ENCODE measurements at regions not wholly inside any gene's neighbourhood (a gene's known extent, or its start where the extent isn't known, plus 50 kb on each side); places are given as distances from the start of the nearest gene placed in this dataset.

- in situ Hi-C loops (cut with HindIII; ENCODE audit: low pct_unique_long_range_greater_than_20kb, low sequenced_read_pairs) = no loop called here
- DNase-seq (ENCODE audit: low read depth in 1 of 2, low spot score in 1 of 2) = no peak
- no peak for TF ChIP-seq JUND (IDR thresholded peaks at IDR 0.05; ENCODE audit: low read depth)
These were observed 271.6 kb upstream of the TNRC6C start for GRCh38 chr17:77686903-77687302.

DNA sequence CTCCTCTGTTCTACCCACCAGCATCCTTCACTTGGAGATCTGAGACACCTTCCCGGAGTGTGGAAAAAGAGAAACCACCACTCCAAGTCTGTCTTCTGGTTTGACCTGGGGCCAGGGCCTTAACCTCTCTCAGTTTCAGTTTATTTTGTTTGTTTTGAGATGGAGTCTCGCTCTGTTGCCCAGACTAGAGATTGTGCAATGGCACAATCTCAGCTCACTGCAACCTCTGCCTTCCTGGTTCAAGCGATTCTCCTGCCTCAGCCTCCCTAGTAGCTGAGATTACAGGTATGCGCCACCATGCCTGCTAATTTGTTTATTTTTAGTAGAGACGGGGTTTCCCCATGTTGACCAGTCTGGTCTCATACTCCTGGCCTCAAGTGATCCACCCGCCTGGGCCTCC lies 271.1 kb upstream of the TNRC6C start:
- TF ChIP-seq JUND (IDR thresholded peaks at IDR 0.05; ENCODE audit: low read depth) = no peak
- DNase-seq (ENCODE audit: low read depth in 1 of 2, low spot score in 1 of 2) = no peak
- in situ Hi-C loops (cut with HindIII; ENCODE audit: low pct_unique_long_range_greater_than_20kb, low sequenced_read_pairs) = no loop called here

DNA sequence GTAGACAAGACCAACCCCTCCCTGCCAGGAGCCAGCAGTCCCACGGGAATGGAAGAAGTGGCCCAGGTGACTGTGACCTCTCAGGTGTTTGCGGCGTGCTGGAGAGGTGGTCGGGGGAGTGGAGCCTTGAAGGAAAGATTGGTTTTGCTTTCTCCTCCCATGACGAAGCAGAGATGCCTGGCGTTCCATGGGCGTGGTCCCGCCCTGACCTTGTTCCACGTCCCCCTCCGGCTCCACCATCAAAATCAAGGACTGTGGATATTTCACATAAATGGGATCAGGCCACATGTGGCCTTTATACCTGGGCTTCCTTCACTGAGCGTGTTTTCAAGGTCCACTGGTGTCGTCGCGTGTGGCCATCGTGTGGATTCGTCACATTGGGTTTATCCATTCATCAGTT lies 270.6 kb upstream of the TNRC6C start:
- no peak for TF ChIP-seq JUND (IDR thresholded peaks at IDR 0.05; ENCODE audit: low read depth)
- in situ Hi-C loops (cut with HindIII; ENCODE audit: low pct_unique_long_range_greater_than_20kb, low sequenced_read_pairs) = no loop called here

GRCh38 chr17:77688369-77688768 lies 270.1 kb upstream of the TNRC6C start:
- in situ Hi-C loops (cut with HindIII; ENCODE audit: low pct_unique_long_range_greater_than_20kb, low sequenced_read_pairs) = no loop called here
- no peak for DNase-seq (ENCODE audit: low read depth in 1 of 2, low spot score in 1 of 2)
- TF ChIP-seq JUND (IDR thresholded peaks at IDR 0.05; ENCODE audit: low read depth) = no peak

More for the DNA sequence above, 270.6 kb upstream of the TNRC6C start:
- DNase-seq (ENCODE audit: low read depth in 1 of 2, low spot score in 1 of 2) = no peak

DNA sequence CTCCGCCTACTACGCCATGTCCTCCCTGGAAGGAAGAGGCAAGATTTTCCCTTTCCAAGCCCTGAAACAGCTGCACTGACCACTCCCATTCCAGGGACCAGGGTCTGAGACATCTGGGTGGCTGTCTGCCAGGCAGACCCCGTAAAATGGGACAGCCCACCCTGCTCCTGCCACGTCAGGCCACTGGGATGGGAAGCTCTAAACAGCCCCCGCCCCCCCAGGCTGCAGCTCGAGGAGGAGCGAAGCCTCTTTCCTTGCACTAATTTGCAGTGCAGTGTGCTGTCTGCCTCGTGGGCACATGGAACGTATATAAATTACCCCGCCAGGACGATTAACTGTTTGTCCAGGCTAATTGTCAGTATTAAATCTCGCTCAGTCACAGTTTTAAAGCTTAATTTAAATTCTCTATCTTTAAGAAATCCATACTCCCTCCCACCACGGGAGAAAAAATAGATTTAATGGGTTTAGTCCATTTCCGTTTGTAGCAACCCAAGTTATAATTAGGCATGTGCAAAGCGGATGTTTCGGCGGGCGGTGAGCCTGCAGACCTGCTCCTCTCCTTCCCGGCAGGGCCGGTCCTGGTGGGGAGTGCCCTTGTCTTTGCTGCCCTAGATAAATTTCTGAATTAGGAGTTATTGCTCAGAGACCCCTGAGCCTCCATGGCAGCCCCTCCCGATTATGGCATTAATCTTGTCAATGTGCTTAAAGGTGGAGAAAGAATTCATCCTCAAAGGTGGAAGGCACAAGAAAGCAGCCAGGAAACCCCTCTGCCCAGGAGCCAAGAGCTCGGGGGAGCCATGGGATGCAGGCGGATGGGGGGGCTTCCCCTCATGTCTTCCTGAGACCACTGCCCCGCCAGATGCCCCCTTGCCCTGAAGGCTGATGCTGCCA lies 268.0 kb upstream of the TNRC6C start:
- in situ Hi-C loops (cut with HindIII; ENCODE audit: low pct_unique_long_range_greater_than_20kb, low sequenced_read_pairs) = no loop called here
- TF ChIP-seq JUND (IDR thresholded peaks at IDR 0.05; ENCODE audit: low read depth) = no peak
- DNase-seq (ENCODE audit: low read depth in 1 of 2, low spot score in 1 of 2) = no peak

GRCh38 chr17:77691216-77692085 lies 267.1 kb upstream of the TNRC6C start:
- no peak for TF ChIP-seq JUND (IDR thresholded peaks at IDR 0.05; ENCODE audit: low read depth)
- in situ Hi-C loops (cut with HindIII; ENCODE audit: low pct_unique_long_range_greater_than_20kb, low sequenced_read_pairs) = no loop called here
- DNase-seq (ENCODE audit: low read depth in 1 of 2, low spot score in 1 of 2) = no peak

DNA sequence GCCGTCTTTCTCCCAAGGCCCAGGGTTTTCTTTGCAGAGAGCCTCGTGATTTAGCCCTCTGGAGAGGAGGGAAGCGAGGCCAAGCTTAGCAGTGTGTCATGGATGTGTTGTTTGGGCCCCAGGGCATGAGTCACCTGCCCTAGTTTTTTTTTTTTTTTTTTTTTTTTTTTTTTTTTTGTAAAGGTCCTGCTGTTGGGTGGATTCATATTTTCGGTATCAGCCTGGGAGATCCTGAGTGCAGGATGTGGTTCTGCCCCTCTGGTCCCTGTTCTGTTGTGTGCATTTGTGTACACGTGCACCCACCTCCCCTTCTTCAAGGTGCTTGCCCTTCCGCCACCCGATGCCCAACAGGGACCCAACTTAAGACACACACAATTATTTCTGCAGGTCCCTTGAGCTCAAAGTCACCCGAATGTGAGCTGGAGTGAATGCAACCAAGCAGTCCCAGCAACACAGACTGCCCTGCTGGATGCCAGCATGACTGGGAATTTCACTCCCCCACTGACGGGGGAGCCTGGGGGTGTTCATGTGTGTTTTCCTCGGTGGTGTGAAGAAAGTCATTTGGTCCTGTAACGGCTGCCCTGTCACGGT lies 265.8 kb upstream of the TNRC6C start:
- TF ChIP-seq JUND (IDR thresholded peaks at IDR 0.05; ENCODE audit: low read depth) = no peak
- no peak for DNase-seq (ENCODE audit: low read depth in 1 of 2, low spot score in 1 of 2)
- in situ Hi-C loops (cut with HindIII; ENCODE audit: low pct_unique_long_range_greater_than_20kb, low sequenced_read_pairs) = no loop called here

- DNase-seq (ENCODE audit: low read depth in 1 of 2, low spot score in 1 of 2) = no peak
- TF ChIP-seq JUND (IDR thresholded peaks at IDR 0.05; ENCODE audit: low read depth) = no peak
- in situ Hi-C loops (cut with HindIII; ENCODE audit: low pct_unique_long_range_greater_than_20kb, low sequenced_read_pairs) = no loop called here
These were observed 265.2 kb upstream of the TNRC6C start for GRCh38 chr17:77693301-77693700.

DNA sequence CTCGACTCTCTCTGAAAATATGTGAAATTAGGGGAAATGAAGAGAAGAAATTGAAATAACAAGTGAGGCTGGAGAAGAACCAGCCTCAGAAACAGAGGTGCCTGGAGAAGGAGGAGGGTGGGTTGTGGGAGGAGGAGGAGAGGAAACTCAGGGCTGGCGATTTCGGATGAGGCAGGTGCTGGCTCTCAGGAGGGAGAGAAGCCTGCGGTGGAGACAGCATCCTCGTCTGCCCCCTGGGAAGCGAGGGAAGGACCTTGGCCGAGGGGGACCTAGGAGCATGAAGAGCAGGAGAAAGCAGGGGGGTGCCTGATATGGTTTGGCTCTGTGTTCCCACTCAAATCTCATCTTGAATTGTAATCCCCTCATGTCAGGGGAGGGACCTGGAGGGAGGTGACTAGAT lies 264.7 kb upstream of the TNRC6C start:
- no peak for DNase-seq (ENCODE audit: low read depth in 1 of 2, low spot score in 1 of 2)
- no peak for TF ChIP-seq JUND (IDR thresholded peaks at IDR 0.05; ENCODE audit: low read depth)
- in situ Hi-C loops (cut with HindIII; ENCODE audit: low pct_unique_long_range_greater_than_20kb, low sequenced_read_pairs) = no loop called here

- no peak for TF ChIP-seq JUND (IDR thresholded peaks at IDR 0.05; ENCODE audit: low read depth)
- DNase-seq (ENCODE audit: low read depth in 1 of 2, low spot score in 1 of 2) = no peak
- in situ Hi-C loops (cut with HindIII; ENCODE audit: low pct_unique_long_range_greater_than_20kb, low sequenced_read_pairs) = no loop called here
These were observed 263.8 kb upstream of the TNRC6C start for GRCh38 chr17:77694391-77695363.

GRCh38 chr17:77695386-77695785 lies 263.1 kb upstream of the TNRC6C start:
- in situ Hi-C loops (cut with HindIII; ENCODE audit: low pct_unique_long_range_greater_than_20kb, low sequenced_read_pairs) = no loop called here
- DNase-seq (ENCODE audit: low read depth in 1 of 2, low spot score in 1 of 2) = no peak

More at GRCh38 chr17:77695386-77695785, 263.1 kb upstream of the TNRC6C start:
- no peak for TF ChIP-seq JUND (IDR thresholded peaks at IDR 0.05; ENCODE audit: low read depth)

All from T47D (cell line).